Transverse colon (tissue), 3 donors: ENCODE measurements at regions not wholly inside any gene's neighbourhood (a gene's known extent, or its start where the extent isn't known, plus 50 kb on each side); places are given as distances from the start of the nearest gene placed in this dataset.

Experiments
- CTCF ChIP-seq, 5 experiments: fragments of 200-600 bp in 3 of 5; fragments of 450-650 bp in 2 of 5; sonication (generic) in 3 of 5; IDR thresholded peaks; 1 replicate in 2 of 5; 2 replicates in 3 of 5; pipeline ENCODE4 v1.5.1; 2016 to 2017; ENCODE audit warnings: antibody characterized with exemption in 5 of 5, inconsistent platforms in 3 of 5, mild to moderate bottlenecking in 2 of 5, moderate library complexity in 1 of 5
- EP300 ChIP-seq: sonication (generic); formaldehyde crosslinking; IDR thresholded peaks from one replicate; pipeline ENCODE4 v1.6.1; 2017; ENCODE audit warnings: antibody characterized with exemption, low read depth
- POLR2A ChIP-seq: fragments of 450-650 bp; IDR thresholded peaks from one replicate; pipeline ENCODE4 v1.6.1; 2016; ENCODE audit warnings: antibody characterized with exemption, mild to moderate bottlenecking, moderate library complexity

GRCh38 chr19:28642787-28643683 is 569.9 kb downstream of the UQCRFS1 start:
- no peak for TF ChIP-seq EP300
- TF ChIP-seq CTCF (IDR thresholded peaks at IDR 0.05) = no peak
- no peak for TF ChIP-seq POLR2A
